ENCODE measurements at regions not wholly inside any gene's neighbourhood (a gene's known extent, or its start where the extent isn't known, plus 50 kb on each side); places are given as distances from the start of the nearest gene placed in this dataset. TPM values are rescaled to one million over a fixed set of nuclear protein-coding genes. Genes with fewer than 3 reads are reported as not detected.

GRCh38 chr3:171514466-171514865 is 54.3 kb upstream of the TNIK start:
- H4K20me1 ChIP-seq (ENCODE audit: low read depth): no peaks in the 10 kb centered on the region
- H3K4me3 ChIP-seq: no peak overlapping the region
- no peak overlapping the region for H3K4me2 ChIP-seq
- no peaks in the 10 kb centered on the region for H3K27me3 ChIP-seq
- H3K4me1 ChIP-seq: no peaks in the 10 kb centered on the region
- no peak overlapping the region for H3K4me3 Mint-ChIP-seq
- no peaks in the 10 kb centered on the region for H3K27me3 Mint-ChIP-seq (ENCODE audit: insufficient read depth, low read depth)
- no peak overlapping the region for H3K27ac Mint-ChIP-seq
- H3K79me2 ChIP-seq (ENCODE audit: low read depth): no peaks in the 10 kb centered on the region
- TF ChIP-seq CTCF (IDR thresholded peaks at IDR 0.05): no peak
- H3K36me3 Mint-ChIP-seq: no peaks in the 10 kb centered on the region
- no peaks in the 10 kb centered on the region for H3F3A ChIP-seq (ENCODE audit: low read depth)
- no peak overlapping the region for H2AFZ ChIP-seq (replicated peaks)
- no peaks in the 10 kb centered on the region for H3K4me1 Mint-ChIP-seq
- no peaks in the 10 kb centered on the region for H3K9me3 Mint-ChIP-seq
- H3K9me3 ChIP-seq (ENCODE audit: low read depth): no peaks in the 10 kb centered on the region
- H3K9ac ChIP-seq: no peak overlapping the region
- DNase-seq (ENCODE audit: low spot score): no peak
- no peak overlapping the region for H3K27ac ChIP-seq
- H3K36me3 ChIP-seq: no peaks in the 10 kb centered on the region

GRCh38 chr3:171511450-171511849 is 51.2 kb upstream of the TNIK start:
- no peaks in the 10 kb centered on the region for H3K27me3 ChIP-seq
- H3K4me3 ChIP-seq: no peak overlapping the region
- H3K9ac ChIP-seq: no peak overlapping the region
- H2AFZ ChIP-seq (replicated peaks): no peak overlapping the region
- no peaks in the 10 kb centered on the region for H3K79me2 ChIP-seq (ENCODE audit: low read depth)
- peaks cover 2% of the 10 kb centered on the region for H3K27me3 Mint-ChIP-seq (ENCODE audit: insufficient read depth, low read depth)
- no peaks in the 10 kb centered on the region for H3K9me3 Mint-ChIP-seq
- no peak overlapping the region for H3K4me2 ChIP-seq
- no peaks in the 10 kb centered on the region for H3K4me1 ChIP-seq
- H3F3A ChIP-seq (ENCODE audit: low read depth): no peaks in the 10 kb centered on the region
- H4K20me1 ChIP-seq (ENCODE audit: low read depth): no peaks in the 10 kb centered on the region
- no peak for DNase-seq (ENCODE audit: low spot score)
- H3K27ac Mint-ChIP-seq: no peak overlapping the region
- no peak overlapping the region for H3K27ac ChIP-seq
- H3K36me3 ChIP-seq: no peaks in the 10 kb centered on the region
- H3K4me1 Mint-ChIP-seq: no peaks in the 10 kb centered on the region
- H3K9me3 ChIP-seq (ENCODE audit: low read depth): no peaks in the 10 kb centered on the region
- H3K4me3 Mint-ChIP-seq: no peak overlapping the region
- H3K36me3 Mint-ChIP-seq: no peaks in the 10 kb centered on the region
- TF ChIP-seq CTCF (IDR thresholded peaks at IDR 0.05): no peak
- no peak for TF ChIP-seq EZH2 (IDR thresholded peaks at IDR 0.05)
- TF ChIP-seq EZH2phosphoT487 (IDR thresholded peaks at IDR 0.05): no peak

Small RNA genes in the stretch of these regions (small RNA-seq; reads per million reads assigned to genes)
- gene AC008134.1: not detected
